Stimulated activated CD8-positive, alpha-beta memory T cell treated with anti-CD3 and anti-CD28 coated beads, Interleukin-15, amount 100 ng/mL, for 24 hours (primary cell): ENCODE measurements at regions not wholly inside any gene's neighbourhood (a gene's known extent, or its start where the extent isn't known, plus 50 kb on each side); places are given as distances from the start of the nearest gene placed in this dataset.
"Not testable (repeated sequence)": the region's sequence is repeated elsewhere in the genome, so short reads cannot be mapped to it uniquely, and the experiment has no call there.

ENCODE experiments used
- DNase-seq: peaks from one replicate; pipeline ENCODE4 v3.0.0-alpha.2; 2020; ENCODE audit warnings: low read depth

DNA sequence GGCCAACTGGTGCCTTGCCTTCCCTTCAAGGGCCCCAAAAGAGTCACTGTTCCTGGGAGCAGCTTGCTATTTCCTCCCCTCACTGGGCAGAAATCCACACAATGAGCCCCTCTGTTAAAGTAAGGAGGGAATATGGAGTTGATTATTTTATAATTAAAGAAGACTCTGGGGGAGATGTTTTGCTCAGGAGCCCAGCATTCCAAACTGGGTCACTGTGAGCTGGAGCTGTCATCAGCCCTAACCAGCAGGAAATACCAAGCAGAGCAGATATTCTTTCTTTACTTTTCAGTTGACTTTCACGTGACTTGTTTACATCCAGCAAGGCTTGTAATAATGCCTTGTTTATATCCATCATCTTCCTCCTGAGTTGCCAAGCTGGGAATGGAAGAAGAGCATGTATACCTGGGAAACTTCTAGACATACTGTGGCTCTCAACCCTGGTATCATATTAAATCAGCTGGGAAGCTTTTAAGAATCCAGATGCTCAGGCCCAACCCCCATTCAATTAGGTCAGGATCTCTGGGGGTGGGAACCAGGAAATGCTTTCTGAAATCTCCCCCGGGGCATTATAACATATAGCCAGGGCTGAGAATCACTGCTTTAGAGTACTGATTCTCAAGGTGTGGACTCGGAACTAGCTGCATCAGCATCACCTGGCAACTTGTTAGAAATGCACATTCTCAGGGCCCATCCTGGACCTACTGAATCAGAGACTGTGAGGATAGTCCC lies 175.6 kb upstream of the MYLIP start:
- DNase-seq = no peak

- DNase-seq = no peak
These were observed 176.4 kb upstream of the MYLIP start for GRCh38 chr6:15952231-15953151.

DNA sequence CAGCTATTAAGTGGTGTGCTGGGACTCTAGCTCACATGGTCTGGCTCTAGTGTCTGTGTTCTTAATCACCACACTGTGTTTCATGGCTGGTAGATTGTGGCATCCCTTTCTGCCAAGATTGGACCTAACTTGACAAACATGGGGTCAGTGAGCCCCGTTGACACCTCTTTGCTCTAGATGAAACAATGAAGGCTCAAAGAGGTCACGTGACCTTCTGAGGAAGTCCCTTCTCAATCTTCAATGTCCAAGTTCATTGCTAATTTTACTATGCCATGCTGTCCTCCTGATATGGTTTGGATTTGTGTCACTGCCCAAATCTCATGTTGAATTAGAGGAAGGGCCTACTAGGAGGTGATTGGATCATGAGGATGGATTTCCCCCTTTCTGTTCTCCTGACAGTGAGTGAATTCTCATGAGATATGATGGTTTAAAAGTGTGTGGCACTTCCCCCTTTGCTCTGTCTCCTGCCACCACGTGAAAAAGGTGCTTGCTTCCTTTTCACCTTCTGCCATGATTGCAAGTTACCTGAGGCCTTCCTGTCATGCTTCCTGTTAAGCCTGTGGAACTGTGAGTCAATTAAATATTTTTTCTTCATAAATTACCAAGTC lies 177.8 kb upstream of the MYLIP start:
- DNase-seq = no peak

- DNase-seq = no peak
These were observed 178.9 kb upstream of the MYLIP start for GRCh38 chr6:15949982-15950381.

- no peak for DNase-seq
These were observed 179.7 kb upstream of the MYLIP start for GRCh38 chr6:15948930-15949900.

DNA sequence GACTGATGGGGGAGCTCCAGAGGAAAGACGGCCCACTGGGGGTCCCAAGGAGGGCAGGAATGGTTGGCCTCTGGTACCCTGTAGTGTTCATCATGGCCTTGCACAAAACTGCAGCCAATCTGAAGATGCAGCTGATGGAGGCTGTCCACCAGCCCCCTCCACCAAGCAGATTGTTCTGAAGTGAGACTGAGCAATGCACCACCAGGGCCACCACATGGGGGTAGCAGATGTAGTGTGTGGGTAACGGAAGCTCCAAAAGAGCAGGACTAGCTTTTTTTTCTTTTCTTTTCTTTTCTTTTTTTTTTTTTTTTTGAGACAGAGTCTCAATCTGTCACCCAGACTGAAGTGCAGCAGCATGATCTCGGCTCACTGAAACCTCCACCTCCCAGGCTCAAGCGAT lies 181.0 kb upstream of the MYLIP start:
- DNase-seq = no peak

DNA sequence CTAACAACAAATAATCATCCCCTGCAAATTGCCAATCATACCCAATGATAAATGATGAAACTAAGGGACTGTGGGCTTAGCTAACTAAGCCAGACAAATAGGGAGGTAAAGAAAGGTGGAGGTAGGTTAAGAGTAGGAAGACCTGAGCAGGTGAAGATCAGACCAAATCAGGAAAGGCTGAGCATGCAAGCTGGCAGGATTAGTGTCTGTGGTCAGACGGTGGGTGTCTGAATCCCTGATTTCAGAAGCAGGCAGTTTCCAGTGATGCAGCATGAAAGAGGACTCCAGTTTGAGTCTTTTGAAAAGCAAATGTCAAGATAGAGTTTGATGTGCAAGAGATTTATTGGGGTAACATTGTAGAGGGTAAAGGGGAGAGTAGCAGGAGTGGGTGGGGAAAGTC lies 181.4 kb upstream of the MYLIP start:
- DNase-seq = no peak

DNA sequence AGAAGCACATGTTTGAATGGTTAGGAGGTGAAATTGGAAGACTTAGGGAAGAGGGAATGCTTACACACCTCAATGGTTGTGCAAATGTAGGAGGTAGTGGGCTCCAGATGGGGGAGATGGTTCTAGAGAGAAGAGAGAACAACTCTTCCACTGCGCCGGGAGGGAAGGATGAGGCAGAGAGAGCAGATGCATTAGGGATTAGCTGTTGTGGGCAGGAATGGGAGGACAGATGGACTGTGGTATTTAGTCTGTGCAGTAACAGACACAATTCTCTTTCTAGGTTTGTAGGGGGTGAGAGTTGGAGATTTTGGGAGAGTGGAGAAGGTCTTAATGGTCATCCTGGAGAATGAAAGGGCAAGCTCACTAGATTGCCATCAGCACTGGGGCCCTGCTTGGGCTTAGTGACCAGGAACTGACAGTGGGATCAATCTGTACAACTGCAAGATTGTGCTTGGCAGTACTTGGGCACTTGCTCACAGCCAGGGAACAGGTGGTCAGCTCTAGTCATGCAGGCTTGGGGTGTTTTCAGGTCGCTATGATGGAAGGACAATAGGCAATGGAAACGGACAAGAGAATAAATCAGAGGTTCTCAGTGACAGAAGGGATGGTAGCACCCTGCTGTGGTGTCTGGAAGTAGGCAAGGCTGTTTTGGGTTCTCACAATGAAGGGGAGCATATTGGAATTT lies 182.0 kb upstream of the MYLIP start:
- no peak for DNase-seq

GRCh38 chr6:15945593-15946159 lies 183.2 kb upstream of the MYLIP start:
- DNase-seq = no peak

DNA sequence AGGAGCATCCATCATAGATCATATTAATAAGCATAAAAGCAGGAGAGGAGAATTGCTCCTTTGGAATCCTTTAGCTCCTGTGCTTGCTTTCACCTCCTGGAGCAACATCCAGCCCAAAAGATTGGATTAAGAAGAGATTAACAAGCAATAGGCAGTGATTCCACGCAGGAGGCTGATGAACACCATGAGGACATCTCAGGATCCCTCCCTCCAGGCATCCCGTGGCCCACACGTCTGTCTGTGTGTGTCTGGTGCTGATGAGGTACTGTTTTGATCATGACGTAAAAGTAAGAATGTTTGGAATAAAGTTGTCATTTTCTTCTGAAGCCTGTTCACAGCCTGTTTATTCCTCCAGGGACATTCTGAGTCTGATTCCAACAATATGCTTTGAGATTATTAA lies 185.5 kb upstream of the MYLIP start:
- no peak for DNase-seq

DNA sequence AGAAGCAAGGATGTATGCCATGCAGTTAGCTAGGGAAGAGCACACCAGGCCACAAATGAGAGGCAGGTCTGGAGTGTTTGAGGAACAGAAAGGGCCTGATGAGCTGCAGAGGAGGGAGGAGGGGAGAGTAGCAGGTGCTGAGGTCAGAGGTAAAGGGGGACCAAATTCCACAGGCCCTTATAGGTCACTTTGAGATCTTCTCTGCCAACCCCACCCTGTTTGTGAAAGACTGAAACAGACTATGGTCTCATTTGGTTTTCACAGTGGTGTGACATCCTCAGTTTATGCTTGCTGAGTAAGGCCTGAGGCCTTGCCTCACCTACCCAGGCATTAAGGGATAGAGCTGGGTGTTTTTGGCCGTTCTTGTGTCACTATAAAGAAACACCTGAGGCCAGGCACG lies 187.7 kb upstream of the MYLIP start:
- DNase-seq = no peak

DNA sequence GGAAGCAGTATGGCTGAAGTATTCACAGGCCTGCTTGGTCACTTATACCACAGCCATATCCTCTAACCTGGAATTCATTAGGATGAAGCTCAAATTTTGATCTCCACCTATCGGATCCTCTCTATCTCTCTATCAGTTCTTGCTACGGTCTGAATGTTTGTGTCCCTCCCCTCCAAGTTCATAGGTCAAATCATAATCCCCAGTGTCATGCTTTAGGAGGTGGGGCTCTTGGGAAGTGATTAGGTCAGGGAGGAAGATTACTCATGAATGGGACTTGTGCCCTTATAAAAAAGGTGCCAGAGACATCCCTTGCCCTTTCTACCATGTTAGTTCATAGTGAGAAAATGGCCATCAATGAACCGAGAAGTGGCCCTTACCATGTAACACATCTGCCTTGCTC lies 190.8 kb upstream of the MYLIP start:
- DNase-seq = no peak

GRCh38 chr6:15937602-15938001 lies 191.3 kb upstream of the MYLIP start:
- no peak for DNase-seq

DNA sequence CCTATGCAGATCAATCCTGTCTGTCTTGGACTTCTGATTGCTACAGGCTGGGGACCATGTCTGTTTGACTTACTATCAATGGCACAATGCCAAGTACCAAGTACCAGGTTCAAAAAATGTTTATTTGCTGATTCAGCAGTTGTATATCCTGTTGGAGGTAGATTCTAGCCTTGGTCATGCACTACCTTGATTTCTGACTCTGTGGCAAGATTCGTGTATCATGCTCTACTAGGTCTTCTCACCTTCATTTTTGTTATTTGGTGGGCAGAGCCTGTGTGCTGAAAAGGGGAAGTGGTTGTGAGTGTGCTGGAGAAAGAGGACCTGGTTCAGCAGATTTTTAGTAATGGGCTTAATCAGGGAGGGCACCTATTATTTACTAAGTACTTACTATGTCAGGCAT lies 192.4 kb upstream of the MYLIP start:
- DNase-seq = no peak

DNA sequence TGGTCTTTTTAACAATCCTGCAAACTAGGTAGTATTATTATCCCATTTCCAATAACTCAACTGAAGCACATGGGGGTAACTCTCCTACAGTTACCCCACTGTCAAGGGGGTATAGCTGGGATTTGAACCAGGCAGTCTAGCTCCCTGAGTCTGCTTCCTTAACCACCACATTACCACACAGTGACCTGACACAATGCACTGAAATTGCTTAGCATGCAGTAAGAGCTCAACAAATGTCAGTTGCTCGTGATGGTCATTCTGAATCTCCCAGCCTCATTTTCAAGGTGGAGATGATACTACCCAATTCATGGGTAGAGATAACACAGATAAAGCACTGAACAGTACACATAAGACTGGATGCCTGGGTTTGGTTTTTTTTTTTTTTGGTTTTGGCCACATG lies 193.2 kb upstream of the MYLIP start:
- DNase-seq = no peak

DNA sequence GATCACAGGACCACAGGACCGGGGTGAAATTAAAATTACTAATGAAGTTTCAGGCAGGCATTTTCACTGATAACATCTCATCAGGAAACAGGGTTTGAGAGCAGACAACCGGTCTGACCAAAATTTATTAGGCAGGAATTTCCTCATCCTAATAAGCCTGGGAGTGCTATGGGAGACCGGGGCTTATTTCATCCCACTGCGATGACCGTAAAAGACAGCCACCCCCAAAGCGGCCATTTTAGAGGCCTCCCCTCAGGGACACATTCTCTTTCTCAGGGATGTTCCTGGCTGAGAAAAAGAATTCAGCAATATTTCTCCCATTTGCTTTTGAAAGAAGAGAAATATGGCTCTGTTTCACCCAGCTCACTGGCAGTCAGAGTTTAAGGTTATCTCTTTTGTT lies 197.2 kb upstream of the MYLIP start:
- DNase-seq = not testable (repeated sequence)

GRCh38 chr6:15930207-15930606 lies 198.7 kb upstream of the MYLIP start:
- no peak for DNase-seq

- no peak for DNase-seq
These were observed 199.2 kb upstream of the MYLIP start for GRCh38 chr6:15929685-15930084.

- DNase-seq = no peak
These were observed 201.2 kb upstream of the MYLIP start for GRCh38 chr6:15927531-15928225.

DNA sequence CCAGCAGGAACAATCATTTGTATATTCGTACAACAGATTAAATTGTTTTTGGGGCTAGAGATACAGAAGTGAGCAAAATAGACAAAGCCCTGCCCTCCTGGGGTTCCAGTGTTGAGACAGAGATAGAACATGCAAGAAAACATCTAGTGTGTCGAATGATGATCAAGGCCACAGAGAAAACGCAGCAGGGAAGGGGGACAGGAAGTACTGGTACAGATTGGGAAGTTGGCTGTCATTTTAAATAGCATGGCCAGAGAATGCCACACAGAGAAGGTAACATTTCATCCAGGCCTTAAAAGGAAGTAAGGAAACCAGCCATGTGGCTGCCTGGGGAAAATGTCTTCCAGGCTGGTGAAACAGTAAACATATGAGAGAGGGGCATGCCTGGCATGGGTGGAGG lies 202.6 kb upstream of the MYLIP start:
- no peak for DNase-seq
